Mammary epithelial cell (primary cell): ENCODE measurements at regions not wholly inside any gene's neighbourhood (a gene's known extent, or its start where the extent isn't known, plus 50 kb on each side); places are given as distances from the start of the nearest gene placed in this dataset.

Experiments used
- CTCF ChIP-seq, 2 donors: IDR thresholded peaks in 1 of 2; conservative IDR thresholded peaks in 1 of 2; 2 replicates each; pipeline ENCODE4 v1.5.1; 2011 to 2012; ENCODE audit warnings: inconsistent platforms in 2 of 2, low read length in 2 of 2, mild to moderate bottlenecking in 2 of 2, control low read depth in 1 of 2, low read depth in 1 of 2; ENCODE audit not compliant: insufficient read depth in 1 of 2; ENCODE audit errors: extremely low read depth in 1 of 2
- EZH2 ChIP-seq: IDR thresholded peaks from 2 replicates; pipeline ENCODE4 v1.6.1; 2012; ENCODE audit warnings: low read length, inconsistent platforms, borderline replicate concordance

- TF ChIP-seq CTCF (conservative IDR thresholded peaks at IDR 0.05 in 1 of 2, IDR thresholded peaks at IDR 0.05 in 1 of 2; ENCODE audit: extremely low read depth in 1 of 2, insufficient read depth in 1 of 2, low read depth in 1 of 2, low read length in 2 of 2), result no peak
- TF ChIP-seq EZH2, result no peak
Measured at GRCh38 chr2:222351035-222351434, 52.2 kb upstream of the PAX3 start.
